GM06990 (cell line): ENCODE measurements at regions not wholly inside any gene's neighbourhood (a gene's known extent, or its start where the extent isn't known, plus 50 kb on each side); places are given as distances from the start of the nearest gene placed in this dataset.

ENCODE experiments used
- DNase-seq: peaks from one replicate; pipeline ENCODE4 v3.0.0-alpha.2; 2011; ENCODE audit not compliant: insufficient read length; ENCODE audit errors: extremely low read depth
- H3K27me3 ChIP-seq: replicated peaks from 2 replicates; pipeline ENCODE4 v1.6.0; 2011; ENCODE audit warnings: low read length; ENCODE audit not compliant: control insufficient read depth, insufficient read depth
- H3K36me3 ChIP-seq: 2 replicates; pipeline ENCODE4 v1.5.1; 2011; ENCODE audit warnings: low read length; ENCODE audit not compliant: control insufficient read depth, insufficient read depth
- H3K4me3 ChIP-seq: replicated peaks from 2 replicates; pipeline ENCODE4 v1.5.1; 2011; ENCODE audit warnings: low read depth, mild to moderate bottlenecking, control low read depth, low read length
- TF ChIP-seq, protein P1 (sequence below): IDR thresholded peaks from 2 replicates; pipeline ENCODE4 v1.5.1; 2011; ENCODE audit warnings: low read length, control low read depth, mild to moderate bottlenecking, inconsistent platforms; ENCODE audit not compliant: insufficient read depth, poor library complexity, severe bottlenecking

DNA sequence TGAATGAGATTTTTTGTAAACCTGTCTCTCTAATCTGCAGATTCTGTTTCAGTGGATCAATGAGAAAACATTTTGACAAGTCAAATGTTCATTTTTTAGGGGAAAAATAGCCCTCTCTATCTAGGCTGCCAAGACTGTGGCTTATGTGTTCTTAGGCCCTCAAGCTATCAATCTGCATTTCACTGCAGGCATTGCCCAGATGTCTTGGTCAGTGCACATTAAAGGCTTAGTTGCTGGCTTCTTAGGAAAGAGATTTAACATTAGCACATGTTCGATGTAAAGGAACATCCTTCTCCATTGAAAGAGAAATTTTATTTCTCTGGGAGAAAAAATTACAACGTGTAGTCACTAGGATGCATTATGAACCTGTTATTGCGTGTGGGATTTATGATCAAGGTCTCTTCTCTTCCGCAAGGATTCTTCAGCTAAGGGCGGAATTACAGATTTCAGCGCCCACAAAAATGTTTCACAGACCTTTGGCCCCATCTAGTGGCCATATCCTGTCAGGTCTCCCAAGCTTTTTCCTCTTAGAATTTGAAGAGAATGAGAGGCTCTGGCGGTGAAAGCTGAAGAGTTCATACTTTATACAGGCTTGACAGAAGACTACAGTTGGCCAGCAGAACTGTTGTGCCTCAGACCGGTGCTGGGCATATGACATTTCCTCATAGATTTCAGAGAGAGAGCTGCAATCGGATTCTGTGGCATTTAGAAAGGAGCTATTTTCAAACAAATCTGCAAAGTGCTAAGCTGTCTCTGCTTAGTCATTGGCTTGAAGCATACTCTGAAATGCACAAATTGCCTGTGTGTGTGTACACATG is 144.6 kb upstream of the NOCT start:
- no peaks in the 10 kb centered on the region for H3K36me3 ChIP-seq
- TF ChIP-seq, protein P1, sequence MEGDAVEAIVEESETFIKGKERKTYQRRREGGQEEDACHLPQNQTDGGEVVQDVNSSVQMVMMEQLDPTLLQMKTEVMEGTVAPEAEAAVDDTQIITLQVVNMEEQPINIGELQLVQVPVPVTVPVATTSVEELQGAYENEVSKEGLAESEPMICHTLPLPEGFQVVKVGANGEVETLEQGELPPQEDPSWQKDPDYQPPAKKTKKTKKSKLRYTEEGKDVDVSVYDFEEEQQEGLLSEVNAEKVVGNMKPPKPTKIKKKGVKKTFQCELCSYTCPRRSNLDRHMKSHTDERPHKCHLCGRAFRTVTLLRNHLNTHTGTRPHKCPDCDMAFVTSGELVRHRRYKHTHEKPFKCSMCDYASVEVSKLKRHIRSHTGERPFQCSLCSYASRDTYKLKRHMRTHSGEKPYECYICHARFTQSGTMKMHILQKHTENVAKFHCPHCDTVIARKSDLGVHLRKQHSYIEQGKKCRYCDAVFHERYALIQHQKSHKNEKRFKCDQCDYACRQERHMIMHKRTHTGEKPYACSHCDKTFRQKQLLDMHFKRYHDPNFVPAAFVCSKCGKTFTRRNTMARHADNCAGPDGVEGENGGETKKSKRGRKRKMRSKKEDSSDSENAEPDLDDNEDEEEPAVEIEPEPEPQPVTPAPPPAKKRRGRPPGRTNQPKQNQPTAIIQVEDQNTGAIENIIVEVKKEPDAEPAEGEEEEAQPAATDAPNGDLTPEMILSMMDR = peak; percentile 78
- no peak overlapping the region for H3K4me3 ChIP-seq
- no peaks in the 10 kb centered on the region for H3K27me3 ChIP-seq
- no peak for DNase-seq

DNA sequence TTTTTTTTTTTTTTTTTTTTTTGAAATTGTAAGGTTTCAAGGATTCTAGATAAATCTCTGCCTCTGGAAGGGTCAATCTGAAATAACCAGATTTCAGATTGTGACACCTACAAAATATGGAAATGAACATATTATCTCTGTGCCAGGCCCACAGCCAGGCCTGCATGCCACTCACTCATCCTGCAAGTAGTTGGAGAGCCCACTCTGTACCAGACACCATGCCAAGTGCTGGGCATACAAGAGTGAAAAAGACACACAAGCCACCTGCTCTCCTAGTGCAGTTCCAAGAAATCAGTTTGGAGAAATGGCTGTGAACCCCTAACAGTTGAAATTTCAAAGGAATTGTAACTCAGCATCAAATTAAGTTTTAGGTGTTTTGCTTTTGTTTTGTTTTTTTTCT is 145.9 kb upstream of the NOCT start:
- DNase-seq = no peak
- H3K36me3 ChIP-seq = no peaks in the 10 kb centered on the region
- TF ChIP-seq, protein P1 = no peak
- H3K4me3 ChIP-seq = no peak overlapping the region
- H3K27me3 ChIP-seq = no peaks in the 10 kb centered on the region

DNA sequence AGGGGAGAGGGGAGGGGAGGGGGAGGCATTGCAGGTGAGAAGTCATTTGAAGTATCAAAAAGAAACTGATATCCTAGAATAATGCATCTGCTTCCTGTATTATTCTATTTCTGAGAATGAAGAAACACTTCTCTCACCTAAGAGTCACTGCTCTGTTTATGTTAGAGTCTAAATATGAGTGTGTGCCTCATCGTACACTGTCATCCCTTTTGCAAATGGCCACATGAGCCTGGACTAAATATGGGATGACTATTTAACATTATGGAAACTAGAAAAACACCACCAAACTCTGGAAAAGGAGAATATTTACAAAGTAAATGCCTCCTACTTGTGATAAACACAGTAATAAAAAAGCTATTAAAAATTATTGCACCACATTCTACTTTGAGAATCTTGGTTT is 146.4 kb upstream of the NOCT start:
- no peak for DNase-seq
- TF ChIP-seq, protein P1 = no peak
- Histone ChIP-seq H3K36me3 (no peaks in the 10 kb centered on the region), H3K27me3 (no peaks in the 10 kb centered on the region), H3K4me3 (no peak overlapping the region)

DNA sequence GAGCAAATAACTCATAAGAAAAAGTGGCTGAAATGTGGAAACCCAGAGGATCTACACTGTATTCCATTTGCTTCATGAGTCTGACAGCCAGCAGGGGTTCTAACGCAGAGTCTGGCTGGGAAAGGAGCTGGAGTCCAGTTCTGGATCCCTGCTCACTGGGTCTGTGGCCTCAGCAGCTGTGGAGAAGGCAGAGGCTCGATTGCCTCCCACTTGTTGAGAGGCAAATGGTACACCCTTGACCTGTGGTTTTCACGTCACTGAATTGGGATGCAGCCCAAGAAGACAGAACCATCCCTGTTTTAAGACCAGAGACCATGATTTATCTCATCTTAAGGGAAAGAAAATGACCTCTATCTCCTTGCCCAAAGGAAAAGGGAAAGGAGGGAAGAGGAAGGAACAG is 147.0 kb upstream of the NOCT start:
- DNase-seq = no peak
- Histone ChIP-seq H3K27me3 (no peaks in the 10 kb centered on the region), H3K36me3 (no peaks in the 10 kb centered on the region), H3K4me3 (no peak overlapping the region)
- TF ChIP-seq, protein P1 = no peak

DNA sequence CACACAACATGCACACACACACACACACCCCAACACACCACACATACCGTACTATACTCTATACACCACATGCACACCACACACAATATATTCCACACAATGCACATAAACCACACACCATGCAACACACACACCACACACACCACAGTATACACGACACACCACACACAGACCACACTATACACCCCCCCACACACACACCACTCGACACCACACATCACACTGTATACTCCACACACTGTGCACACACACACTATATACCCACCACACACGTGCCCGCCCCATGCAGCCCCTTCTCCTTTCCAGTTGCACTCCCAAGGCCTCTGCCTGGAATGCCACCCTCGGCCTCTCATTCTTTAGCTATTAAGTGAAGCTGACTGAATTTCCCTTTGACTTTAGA is 148.2 kb upstream of the NOCT start:
- TF ChIP-seq, protein P1 = no peak
- no peaks in the 10 kb centered on the region for H3K27me3 ChIP-seq
- no peaks in the 10 kb centered on the region for H3K36me3 ChIP-seq
- H3K4me3 ChIP-seq = no peak overlapping the region
- no peak for DNase-seq
